GM23338 (cell line): ENCODE measurements at regions not wholly inside any gene's neighbourhood (a gene's known extent, or its start where the extent isn't known, plus 50 kb on each side); places are given as distances from the start of the nearest gene placed in this dataset.

Source experiments
- ATAC-seq: fragments of 200-7000 bp; cut with Tn5 transposase; 3 replicates; pipeline ENCODE4 v1.9.1; 2020
- DNase-seq: peaks from one replicate; pipeline ENCODE4 v3.0.0-alpha.2; 2015; ENCODE audit warnings: low spot score
- H2AFZ ChIP-seq: fragments of 200-600 bp; sonication (generic); 2 replicates; pipeline ENCODE4 v1.8.0; 2016; ENCODE audit warnings: antibody characterized with exemption, mild to moderate bottlenecking, moderate library complexity
- H3F3A ChIP-seq: fragments of 200-600 bp; sonication (generic); replicated peaks from 2 replicates; pipeline ENCODE4 v1.8.0; 2017; ENCODE audit warnings: antibody characterized with exemption, mixed run types, low read depth
- H3K27ac ChIP-seq: fragments of 200-600 bp; sonication (generic); 2 replicates; pipeline ENCODE4 v1.6.1; 2016; ENCODE audit warnings: low read depth
- H3K27me3 ChIP-seq: fragments of 200-600 bp; sonication (generic); 2 replicates; pipeline ENCODE4 v1.8.0; 2016; ENCODE audit warnings: mild to moderate bottlenecking, mixed run types, moderate library complexity; ENCODE audit not compliant: insufficient read depth
- H3K36me3 ChIP-seq: fragments of 200-600 bp; sonication (generic); 2 replicates; pipeline ENCODE4 v1.8.0; 2016; ENCODE audit warnings: mild to moderate bottlenecking; ENCODE audit not compliant: insufficient read depth
- H3K4me1 ChIP-seq: fragments of 200-600 bp; sonication (generic); 2 replicates; pipeline ENCODE4 v1.8.0; 2016; ENCODE audit warnings: mild to moderate bottlenecking, moderate library complexity; ENCODE audit not compliant: insufficient read depth
- H3K4me2 ChIP-seq: fragments of 200-600 bp; sonication (generic); 2 replicates; pipeline ENCODE4 v1.7.1; 2017; ENCODE audit warnings: mixed run types
- H3K4me3 ChIP-seq: fragments of 200-600 bp; sonication (generic); 2 replicates; pipeline ENCODE4 v1.6.1; 2016; ENCODE audit warnings: mixed run types
- H3K79me2 ChIP-seq: fragments of 200-600 bp; sonication (generic); replicated peaks from 2 replicates; pipeline ENCODE4 v1.8.0; 2017; ENCODE audit warnings: mild to moderate bottlenecking; ENCODE audit not compliant: insufficient read depth
- H3K9me2 ChIP-seq: fragments of 200-600 bp; sonication (generic); 2 replicates; pipeline ENCODE4 v1.8.0; 2017; ENCODE audit not compliant: insufficient read depth
- H4K20me1 ChIP-seq: fragments of 200-600 bp; sonication (generic); replicated peaks from 2 replicates; pipeline ENCODE4 v1.8.0; 2017; ENCODE audit warnings: mild to moderate bottlenecking; ENCODE audit not compliant: insufficient read depth
- H3K27ac Mint-ChIP-seq: 2 replicates; pipeline ENCODE4 v1.8.0; 2020; ENCODE audit warnings: inconsistent platforms, mild to moderate bottlenecking, moderate library complexity, mixed read lengths
- H3K27me3 Mint-ChIP-seq: 3 replicates; pipeline ENCODE4 v1.8.0; 2022; ENCODE audit warnings: low read depth, mild to moderate bottlenecking, moderate library complexity, mixed read lengths, inconsistent platforms; ENCODE audit not compliant: insufficient read depth, poor library complexity
- H3K36me3 Mint-ChIP-seq: 3 replicates; pipeline ENCODE4 v1.8.0; 2021; ENCODE audit warnings: low read depth, mild to moderate bottlenecking, inconsistent platforms, moderate library complexity, mixed read lengths
- H3K4me1 Mint-ChIP-seq: 3 replicates; pipeline ENCODE4 v1.8.0; 2020; ENCODE audit warnings: mild to moderate bottlenecking, inconsistent platforms, mixed read lengths
- H3K4me3 Mint-ChIP-seq: 3 replicates; pipeline ENCODE4 v1.8.0; 2021; ENCODE audit warnings: moderate library complexity, mild to moderate bottlenecking, inconsistent platforms, mixed read lengths
- H3K9me3 Mint-ChIP-seq: 3 replicates; pipeline ENCODE4 v1.8.0; 2020; ENCODE audit warnings: moderate library complexity, mild to moderate bottlenecking, inconsistent platforms, mixed read lengths
- CREB1 ChIP-seq: fragments of 250-450 bp; sonication (Bioruptor Pico); IDR thresholded peaks from 2 replicates; pipeline ENCODE4 v1.5.0; 2020; ENCODE audit warnings: low read depth, mild to moderate bottlenecking, moderate library complexity
- CTCF ChIP-seq, 2 experiments: fragments of 200-600 bp in 1 of 2; sonication (generic) in 1 of 2; conservative IDR thresholded peaks; 2 replicates each; pipeline versions ENCODE4 v1.5.1 to v1.6.1; 2016 to 2017; ENCODE audit warnings: antibody characterized with exemption in 2 of 2, low read depth in 2 of 2, mild to moderate bottlenecking in 2 of 2, moderate library complexity in 1 of 2
- ETS1 ChIP-seq: IDR thresholded peaks from 2 replicates; pipeline ENCODE4 v1.6.1; 2016; ENCODE audit warnings: antibody characterized with exemption
- EZH2 ChIP-seq: fragments of 200-600 bp; sonication (generic); IDR thresholded peaks from one replicate; pipeline ENCODE4 v1.8.0; 2017; ENCODE audit warnings: antibody characterized with exemption, mild to moderate bottlenecking, low read depth; ENCODE audit not compliant: unreplicated experiment
- EZH2phosphoT487 ChIP-seq: fragments of 200-600 bp; sonication (generic); IDR thresholded peaks from one replicate; pipeline ENCODE4 v1.8.1; 2018; ENCODE audit warnings: antibody characterized with exemption; ENCODE audit not compliant: unreplicated experiment
- JUNB ChIP-seq: IDR thresholded peaks from one replicate; pipeline ENCODE4 v1.6.1; 2016; ENCODE audit warnings: antibody characterized with exemption; ENCODE audit not compliant: unreplicated experiment
- NANOG ChIP-seq: IDR thresholded peaks from 2 replicates; pipeline ENCODE4 v1.6.1; 2016; ENCODE audit warnings: antibody characterized with exemption, borderline replicate concordance
- POLR2AphosphoS5 ChIP-seq: IDR thresholded peaks from 2 replicates; pipeline ENCODE4 v1.6.1; 2016; ENCODE audit warnings: antibody characterized with exemption, low read depth
- REST ChIP-seq: IDR thresholded peaks from one replicate; pipeline ENCODE4 v1.6.1; 2018; ENCODE audit warnings: antibody characterized with exemption; ENCODE audit not compliant: unreplicated experiment
- STAT1 ChIP-seq: IDR thresholded peaks from one replicate; pipeline ENCODE4 v1.6.1; 2016; ENCODE audit warnings: antibody characterized with exemption; ENCODE audit not compliant: unreplicated experiment
- ZNF114 ChIP-seq: fragments of 250-450 bp; sonication (Bioruptor Pico); IDR thresholded peaks from 2 replicates; pipeline ENCODE4 v1.5.0; 2020; ENCODE audit warnings: mild to moderate bottlenecking, moderate library complexity
- ZNF331 ChIP-seq: fragments of 250-450 bp; sonication (Bioruptor Pico); IDR thresholded peaks from 2 replicates; pipeline ENCODE4 v1.5.0; 2020; ENCODE audit warnings: low read depth, mild to moderate bottlenecking, moderate library complexity
- TF ChIP-seq, protein P1 (sequence below): fragments of 250-450 bp; sonication (Bioruptor Pico); IDR thresholded peaks from 2 replicates; pipeline ENCODE4 v1.5.0; 2020; ENCODE audit warnings: mild to moderate bottlenecking, moderate library complexity

GRCh38 chr5:63217422-63217821 is 638.8 kb downstream of the LRRC70 start:
- TF ChIP-seq NANOG (no peak), ETS1 (no peak), JUNB (no peak), EZH2 (no peak), CREB1 (no peak), REST (no peak), STAT1 (no peak), EZH2phosphoT487 (no peak), ZNF114 (no peak), CTCF (conservative IDR thresholded peaks at IDR 0.05; ENCODE audit: low read depth in 2 of 2) (no peak), POLR2AphosphoS5 (no peak), ZNF331 (no peak)
- TF ChIP-seq, protein P1, sequence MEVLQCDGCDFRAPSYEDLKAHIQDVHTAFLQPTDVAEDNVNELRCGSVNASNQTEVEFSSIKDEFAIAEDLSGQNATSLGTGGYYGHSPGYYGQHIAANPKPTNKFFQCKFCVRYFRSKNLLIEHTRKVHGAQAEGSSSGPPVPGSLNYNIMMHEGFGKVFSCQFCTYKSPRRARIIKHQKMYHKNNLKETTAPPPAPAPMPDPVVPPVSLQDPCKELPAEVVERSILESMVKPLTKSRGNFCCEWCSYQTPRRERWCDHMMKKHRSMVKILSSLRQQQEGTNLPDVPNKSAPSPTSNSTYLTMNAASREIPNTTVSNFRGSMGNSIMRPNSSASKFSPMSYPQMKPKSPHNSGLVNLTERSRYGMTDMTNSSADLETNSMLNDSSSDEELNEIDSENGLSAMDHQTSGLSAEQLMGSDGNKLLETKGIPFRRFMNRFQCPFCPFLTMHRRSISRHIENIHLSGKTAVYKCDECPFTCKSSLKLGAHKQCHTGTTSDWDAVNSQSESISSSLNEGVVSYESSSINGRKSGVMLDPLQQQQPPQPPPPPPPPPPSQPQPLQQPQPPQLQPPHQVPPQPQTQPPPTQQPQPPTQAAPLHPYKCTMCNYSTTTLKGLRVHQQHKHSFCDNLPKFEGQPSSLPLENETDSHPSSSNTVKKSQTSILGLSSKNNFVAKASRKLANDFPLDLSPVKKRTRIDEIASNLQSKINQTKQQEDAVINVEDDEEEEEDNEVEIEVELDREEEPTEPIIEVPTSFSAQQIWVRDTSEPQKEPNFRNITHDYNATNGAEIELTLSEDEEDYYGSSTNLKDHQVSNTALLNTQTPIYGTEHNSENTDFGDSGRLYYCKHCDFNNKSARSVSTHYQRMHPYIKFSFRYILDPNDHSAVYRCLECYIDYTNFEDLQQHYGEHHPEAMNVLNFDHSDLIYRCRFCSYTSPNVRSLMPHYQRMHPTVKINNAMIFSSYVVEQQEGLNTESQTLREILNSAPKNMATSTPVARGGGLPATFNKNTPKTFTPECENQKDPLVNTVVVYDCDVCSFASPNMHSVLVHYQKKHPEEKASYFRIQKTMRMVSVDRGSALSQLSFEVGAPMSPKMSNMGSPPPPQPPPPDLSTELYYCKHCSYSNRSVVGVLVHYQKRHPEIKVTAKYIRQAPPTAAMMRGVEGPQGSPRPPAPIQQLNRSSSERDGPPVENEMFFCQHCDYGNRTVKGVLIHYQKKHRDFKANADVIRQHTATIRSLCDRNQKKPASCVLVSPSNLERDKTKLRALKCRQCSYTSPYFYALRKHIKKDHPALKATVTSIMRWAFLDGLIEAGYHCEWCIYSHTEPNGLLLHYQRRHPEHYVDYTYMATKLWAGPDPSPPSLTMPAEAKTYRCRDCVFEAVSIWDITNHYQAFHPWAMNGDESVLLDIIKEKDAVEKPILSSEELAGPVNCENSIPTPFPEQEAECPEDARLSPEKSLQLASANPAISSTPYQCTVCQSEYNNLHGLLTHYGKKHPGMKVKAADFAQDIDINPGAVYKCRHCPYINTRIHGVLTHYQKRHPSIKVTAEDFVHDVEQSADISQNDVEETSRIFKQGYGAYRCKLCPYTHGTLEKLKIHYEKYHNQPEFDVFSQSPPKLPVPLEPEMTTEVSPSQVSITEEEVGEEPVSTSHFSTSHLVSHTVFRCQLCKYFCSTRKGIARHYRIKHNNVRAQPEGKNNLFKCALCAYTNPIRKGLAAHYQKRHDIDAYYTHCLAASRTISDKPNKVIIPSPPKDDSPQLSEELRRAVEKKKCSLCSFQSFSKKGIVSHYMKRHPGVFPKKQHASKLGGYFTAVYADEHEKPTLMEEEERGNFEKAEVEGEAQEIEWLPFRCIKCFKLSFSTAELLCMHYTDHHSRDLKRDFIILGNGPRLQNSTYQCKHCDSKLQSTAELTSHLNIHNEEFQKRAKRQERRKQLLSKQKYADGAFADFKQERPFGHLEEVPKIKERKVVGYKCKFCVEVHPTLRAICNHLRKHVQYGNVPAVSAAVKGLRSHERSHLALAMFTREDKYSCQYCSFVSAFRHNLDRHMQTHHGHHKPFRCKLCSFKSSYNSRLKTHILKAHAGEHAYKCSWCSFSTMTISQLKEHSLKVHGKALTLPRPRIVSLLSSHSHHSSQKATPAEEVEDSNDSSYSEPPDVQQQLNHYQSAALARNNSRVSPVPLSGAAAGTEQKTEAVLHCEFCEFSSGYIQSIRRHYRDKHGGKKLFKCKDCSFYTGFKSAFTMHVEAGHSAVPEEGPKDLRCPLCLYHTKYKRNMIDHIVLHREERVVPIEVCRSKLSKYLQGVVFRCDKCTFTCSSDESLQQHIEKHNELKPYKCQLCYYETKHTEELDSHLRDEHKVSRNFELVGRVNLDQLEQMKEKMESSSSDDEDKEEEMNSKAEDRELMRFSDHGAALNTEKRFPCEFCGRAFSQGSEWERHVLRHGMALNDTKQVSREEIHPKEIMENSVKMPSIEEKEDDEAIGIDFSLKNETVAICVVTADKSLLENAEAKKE (CRISPR knock-in tag), result no peak
- Histone ChIP-seq H3K4me1 (no peaks in the 10 kb centered on the region), H2AFZ (no peak overlapping the region), H3K9me2 (peaks cover 2% of the 10 kb centered on the region; the same call in 1 of the 2 replicates), H3K4me2 (no peak overlapping the region), H3K27ac (no peak overlapping the region), H3K4me3 (no peak overlapping the region), H3K27me3 (no peaks in the 10 kb centered on the region), H3F3A (no peaks in the 10 kb centered on the region), H4K20me1 (no peaks in the 10 kb centered on the region), H3K79me2 (no peaks in the 10 kb centered on the region), H3K36me3 (no peaks in the 10 kb centered on the region)
- H3K4me3 Mint-ChIP-seq, result no peak overlapping the region
- H3K36me3 Mint-ChIP-seq, result no peaks in the 10 kb centered on the region
- no peak for ATAC-seq
- H3K27me3 Mint-ChIP-seq, result peaks cover 1% of the 10 kb centered on the region
- H3K4me1 Mint-ChIP-seq, result peaks cover 4% of the 10 kb centered on the region; the same call in 2 of the 3 replicates
- no peak for DNase-seq
- no peak overlapping the region for H3K27ac Mint-ChIP-seq
- H3K9me3 Mint-ChIP-seq, result no peaks in the 10 kb centered on the region; the same call in 2 of the 3 replicates
